GM12878 (cell line): ENCODE measurements at regions not wholly inside any gene's neighbourhood (a gene's known extent, or its start where the extent isn't known, plus 50 kb on each side); places are given as distances from the start of the nearest gene placed in this dataset.
"Not testable (repeated sequence)": the region's sequence is repeated elsewhere in the genome, so short reads cannot be mapped to it uniquely, and the experiment has no call there.

ENCODE experiments used
- ATAC-seq: fragments of 200-7000 bp; cut with Tn5 transposase; 3 replicates; pipeline ENCODE4 v1.9.1; 2020; ENCODE audit warnings: mild to moderate bottlenecking, moderate library complexity
- BruUV-seq: library from RNA; stranded (reverse); fragments of 400-500 nt; replicated peaks from 2 replicates; lab custom pipeline; 2021; lab: Mats Ljungman, UMichigan
- CTCF ChIA-PET: fragments of 300-600 bp; sonication (Branson Sonifier 250); formaldehyde crosslinking; extraction: SDS; loops from one replicate; lab custom pipeline; 2021; ENCODE audit warnings: inconsistent platforms; lab: Yijun Ruan, JAX
- POLR2A ChIA-PET: fragments of 350-600 bp; formaldehyde crosslinking; extraction: SDS; loops from one replicate; lab custom pipeline; 2021; ENCODE audit warnings: inconsistent platforms; lab: Charles Lee
- RAD21 ChIA-PET: fragments of 300-600 bp; sonication (Branson Sonifier 250); formaldehyde crosslinking; loops from one replicate; lab custom pipeline; 2023; ENCODE audit warnings: antibody characterized with exemption; ENCODE audit not compliant: unreplicated experiment; lab: Charles Lee
- SMC1A ChIA-PET: fragments of 300-600 bp; sonication (Branson Sonifier 250); formaldehyde crosslinking; loops from one replicate; lab custom pipeline; 2023; ENCODE audit not compliant: unreplicated experiment, uncharacterized antibody; lab: Charles Lee
- DNase-seq: peaks from one replicate; pipeline ENCODE4 v3.0.0-alpha.2; 2011; ENCODE audit warnings: low read depth, low spot score
- FAIRE-seq: peaks from 3 replicates; lab custom pipeline; 2011; peaks lifted over from hg19 to GRCh38; lab: Jason Lieb, UNC
- H2AFZ ChIP-seq: 2 replicates; pipeline ENCODE4 v1.6.0; 2011; ENCODE audit warnings: low read depth, low read length, control low read depth; ENCODE audit not compliant: control insufficient read depth
- H3K27ac ChIP-seq: 2 replicates; pipeline ENCODE4 v1.5.1; 2011; ENCODE audit warnings: control low read depth; ENCODE audit not compliant: control insufficient read depth, insufficient read depth
- H3K27me3 ChIP-seq, 2 experiments: replicated peaks in 1 of 2; 2 replicates each; pipeline versions ENCODE4 v1.6.0 to v1.6.1; 2011; ENCODE audit warnings: low read length in 1 of 2; ENCODE audit not compliant: control insufficient read depth in 2 of 2, insufficient read depth in 2 of 2
- H3K36me3 ChIP-seq, 2 experiments: 2 replicates each; pipeline ENCODE4 v1.5.1; 2011; ENCODE audit warnings: low read length in 1 of 2; ENCODE audit not compliant: control insufficient read depth in 2 of 2, insufficient read depth in 2 of 2
- H3K4me1 ChIP-seq: 2 replicates; pipeline ENCODE4 v1.6.1; 2011; ENCODE audit warnings: mild to moderate bottlenecking, low read length, moderate library complexity, mixed read lengths; ENCODE audit not compliant: control insufficient read depth, insufficient read depth
- H3K4me2 ChIP-seq: 2 replicates; pipeline ENCODE4 v1.6.0; 2011; ENCODE audit warnings: control low read depth; ENCODE audit not compliant: control insufficient read depth, insufficient read depth
- H3K4me3 ChIP-seq: fragments of 200-600 bp; sonication (generic); 2 replicates; pipeline ENCODE4 v1.5.1; 2016
- H3K79me2 ChIP-seq: 2 replicates; pipeline ENCODE4 v1.6.0; 2011; ENCODE audit warnings: low read length; ENCODE audit not compliant: control insufficient read depth, insufficient read depth
- H3K9ac ChIP-seq: 2 replicates; pipeline ENCODE4 v1.8.0; 2011; ENCODE audit warnings: low read length, control low read depth, mixed read lengths; ENCODE audit not compliant: control insufficient read depth, insufficient read depth
- H3K9me3 ChIP-seq: replicated peaks from 3 replicates; pipeline ENCODE4 v1.5.1; 2011; ENCODE audit warnings: mild to moderate bottlenecking, low read length; ENCODE audit not compliant: control insufficient read depth, insufficient read depth
- H4K20me1 ChIP-seq: 2 replicates; pipeline ENCODE4 v1.6.0; 2011; ENCODE audit not compliant: control insufficient read depth, insufficient read depth
- CBX5 ChIP-seq: sonication (generic); IDR thresholded peaks from 2 replicates; pipeline ENCODE4 v1.6.1; 2016; ENCODE audit warnings: low read depth, moderate library complexity, mild to moderate bottlenecking, inconsistent platforms
- ESRRA ChIP-seq: IDR thresholded peaks from 2 replicates; pipeline ENCODE4 v1.6.1; 2012; ENCODE audit warnings: mild to moderate bottlenecking, low read length, improper control_type of control experiment
- GATAD2B ChIP-seq: fragments of 450-650 bp; conservative IDR thresholded peaks from 2 replicates; pipeline ENCODE4 v1.6.1; 2017; ENCODE audit warnings: low read depth, mild to moderate bottlenecking, moderate library complexity
- MAX ChIP-seq: IDR thresholded peaks from 2 replicates; pipeline ENCODE4 v1.6.1; 2012; ENCODE audit warnings: low read depth, low read length, improper control_type of control experiment
- MLLT1 ChIP-seq: fragments of 450-650 bp; IDR thresholded peaks from 2 replicates; pipeline ENCODE4 v1.6.1; 2016; ENCODE audit warnings: mild to moderate bottlenecking
- MXI1 ChIP-seq: fragments of 150-350 bp; IDR thresholded peaks from 2 replicates; pipeline ENCODE4 v1.6.1; 2011; ENCODE audit warnings: low read depth, mild to moderate bottlenecking, inconsistent platforms, low read length, improper control_type of control experiment
- MYB ChIP-seq: fragments of 150-350 bp; IDR thresholded peaks from 2 replicates; pipeline ENCODE4 v1.6.1; 2014; ENCODE audit warnings: mild to moderate bottlenecking, low read depth, low read length, borderline replicate concordance
- NBN ChIP-seq: fragments of 450-650 bp; IDR thresholded peaks from 2 replicates; pipeline ENCODE4 v1.6.1; 2016
- RELB ChIP-seq: fragments of 450-650 bp; IDR thresholded peaks from 2 replicates; pipeline ENCODE4 v1.6.1; 2017; ENCODE audit warnings: low read depth, mild to moderate bottlenecking, moderate library complexity
- RFX5 ChIP-seq: IDR thresholded peaks from 2 replicates; pipeline ENCODE4 v1.6.1; 2011; ENCODE audit warnings: low read depth, low read length, improper control_type of control experiment
- WGBS: methylation state at CpG from one replicate; pipeline ENCODE4 v1.1.6; 2016; ENCODE audit warnings: low lambda C conversion rate; ENCODE audit not compliant: insufficient replicate concordance, insufficient coverage; ENCODE audit errors: missing lambda C conversion rate; 5-methylcytosine and 5-hydroxymethylcytosine counted together
- in situ Hi-C: fragments of 300-500 bp; cut with MboI; formaldehyde crosslinking; loops from 9 replicates; pipeline ENCODE4 v1.14.3; 2018; ENCODE audit warnings: mixed read lengths
- intact Hi-C: fragments of 100-400 bp; cut with micrococcal nuclease; formaldehyde crosslinking; loops from one replicate; pipeline ENCODE4 v1.14.2; 2022; ENCODE audit not compliant: unreplicated experiment
- TF ChIP-seq, protein P1 (sequence below): fragments of 450-650 bp; IDR thresholded peaks from 2 replicates; pipeline ENCODE4 v1.6.1; 2017; ENCODE audit warnings: antibody characterized with exemption, mild to moderate bottlenecking, moderate library complexity

DNA sequence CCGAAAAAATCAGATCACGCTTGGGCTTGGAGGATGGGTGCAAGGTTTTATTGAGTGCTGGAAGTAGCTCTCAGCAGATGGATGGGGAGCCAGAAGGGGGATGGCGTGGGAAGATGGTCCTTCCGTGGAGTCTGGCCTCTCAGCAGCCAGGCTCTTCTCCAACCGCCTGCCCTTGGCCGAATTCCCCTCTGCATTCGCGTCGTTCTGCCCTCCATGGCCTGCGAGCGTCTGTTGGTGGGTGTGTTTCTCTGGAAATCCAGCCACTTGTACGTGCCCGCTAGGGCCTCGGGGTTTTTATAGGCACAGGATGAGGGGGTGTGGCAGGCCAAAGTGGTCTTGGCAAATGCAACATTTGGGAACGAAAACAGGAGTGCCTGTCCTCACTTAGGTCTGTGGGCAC, 815.2 kb downstream of the TSN start:
- intact Hi-C loops: no loop called here
- no peaks in the 10 kb centered on the region for H3K79me2 ChIP-seq
- H3K9ac ChIP-seq: no peak overlapping the region
- DNase-seq: no peak
- no peak overlapping the region for H3K4me2 ChIP-seq
- ChIA-PET POLR2A (no interaction called here), CTCF (no interaction called here), RAD21 (no interaction called here), SMC1A (interaction anchor here (0.8 kb wide), 1 partner anchor 32 kb away, joined by 3 read pairs; no protein-coding TSS in a partner anchor)
- no peak overlapping the region for H3K27ac ChIP-seq
- no peak for FAIRE-seq
- no peaks in the 10 kb centered on the region for H3K36me3 ChIP-seq
- H3K4me3 ChIP-seq: no peak overlapping the region
- H4K20me1 ChIP-seq: no peaks in the 10 kb centered on the region
- TF ChIP-seq GATAD2B: no peak
- TF ChIP-seq, protein P1, sequence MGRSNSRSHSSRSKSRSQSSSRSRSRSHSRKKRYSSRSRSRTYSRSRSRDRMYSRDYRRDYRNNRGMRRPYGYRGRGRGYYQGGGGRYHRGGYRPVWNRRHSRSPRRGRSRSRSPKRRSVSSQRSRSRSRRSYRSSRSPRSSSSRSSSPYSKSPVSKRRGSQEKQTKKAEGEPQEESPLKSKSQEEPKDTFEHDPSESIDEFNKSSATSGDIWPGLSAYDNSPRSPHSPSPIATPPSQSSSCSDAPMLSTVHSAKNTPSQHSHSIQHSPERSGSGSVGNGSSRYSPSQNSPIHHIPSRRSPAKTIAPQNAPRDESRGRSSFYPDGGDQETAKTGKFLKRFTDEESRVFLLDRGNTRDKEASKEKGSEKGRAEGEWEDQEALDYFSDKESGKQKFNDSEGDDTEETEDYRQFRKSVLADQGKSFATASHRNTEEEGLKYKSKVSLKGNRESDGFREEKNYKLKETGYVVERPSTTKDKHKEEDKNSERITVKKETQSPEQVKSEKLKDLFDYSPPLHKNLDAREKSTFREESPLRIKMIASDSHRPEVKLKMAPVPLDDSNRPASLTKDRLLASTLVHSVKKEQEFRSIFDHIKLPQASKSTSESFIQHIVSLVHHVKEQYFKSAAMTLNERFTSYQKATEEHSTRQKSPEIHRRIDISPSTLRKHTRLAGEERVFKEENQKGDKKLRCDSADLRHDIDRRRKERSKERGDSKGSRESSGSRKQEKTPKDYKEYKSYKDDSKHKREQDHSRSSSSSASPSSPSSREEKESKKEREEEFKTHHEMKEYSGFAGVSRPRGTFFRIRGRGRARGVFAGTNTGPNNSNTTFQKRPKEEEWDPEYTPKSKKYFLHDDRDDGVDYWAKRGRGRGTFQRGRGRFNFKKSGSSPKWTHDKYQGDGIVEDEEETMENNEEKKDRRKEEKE: no peak
- TF ChIP-seq CBX5: no peak
- no peak for TF ChIP-seq RELB
- TF ChIP-seq NBN: no peak
- no peak for TF ChIP-seq MYB
- no peak for TF ChIP-seq RFX5
- no peak for TF ChIP-seq MXI1
- TF ChIP-seq ESRRA: no peak
- TF ChIP-seq MAX: no peak
- no peak for TF ChIP-seq MLLT1
- WGBS: 49% methylated on average over 15 of the region's 15 CpGs
- H2AFZ ChIP-seq: no peak overlapping the region
- no TSS peak for BruUV-seq
- ATAC-seq: no peak
- in situ Hi-C loops: no loop called here
- H3K4me1 ChIP-seq: no peaks in the 10 kb centered on the region
- H3K27me3 ChIP-seq: no peaks in the 10 kb centered on the region
- H3K9me3 ChIP-seq: no peaks in the 10 kb centered on the region; the same call in 2 of the 3 replicates

- H3K27me3 ChIP-seq, RAD21 ChIA-PET, H3K4me1 ChIP-seq, H3K79me2 ChIP-seq, DNase-seq, SMC1A ChIA-PET, intact Hi-C loops, H4K20me1 ChIP-seq, H2AFZ ChIP-seq, H3K36me3 ChIP-seq, BruUV-seq, H3K27ac ChIP-seq, H3K9ac ChIP-seq, in situ Hi-C loops, CTCF ChIA-PET, H3K4me2 ChIP-seq, ATAC-seq, H3K9me3 ChIP-seq, H3K4me3 ChIP-seq, FAIRE-seq: not testable (repeated sequence)
- POLR2A ChIA-PET: interaction anchor here (0.6 kb wide), 1 partner anchor 69 kb away, joined by 4 read pairs; no protein-coding TSS in a partner anchor
Measured at GRCh38 chr2:122571471-122571870, 816.0 kb downstream of the TSN start.
